ENCODE measurements at regions not wholly inside any gene's neighbourhood (a gene's known extent, or its start where the extent isn't known, plus 50 kb on each side); places are given as distances from the start of the nearest gene placed in this dataset.

DNA sequence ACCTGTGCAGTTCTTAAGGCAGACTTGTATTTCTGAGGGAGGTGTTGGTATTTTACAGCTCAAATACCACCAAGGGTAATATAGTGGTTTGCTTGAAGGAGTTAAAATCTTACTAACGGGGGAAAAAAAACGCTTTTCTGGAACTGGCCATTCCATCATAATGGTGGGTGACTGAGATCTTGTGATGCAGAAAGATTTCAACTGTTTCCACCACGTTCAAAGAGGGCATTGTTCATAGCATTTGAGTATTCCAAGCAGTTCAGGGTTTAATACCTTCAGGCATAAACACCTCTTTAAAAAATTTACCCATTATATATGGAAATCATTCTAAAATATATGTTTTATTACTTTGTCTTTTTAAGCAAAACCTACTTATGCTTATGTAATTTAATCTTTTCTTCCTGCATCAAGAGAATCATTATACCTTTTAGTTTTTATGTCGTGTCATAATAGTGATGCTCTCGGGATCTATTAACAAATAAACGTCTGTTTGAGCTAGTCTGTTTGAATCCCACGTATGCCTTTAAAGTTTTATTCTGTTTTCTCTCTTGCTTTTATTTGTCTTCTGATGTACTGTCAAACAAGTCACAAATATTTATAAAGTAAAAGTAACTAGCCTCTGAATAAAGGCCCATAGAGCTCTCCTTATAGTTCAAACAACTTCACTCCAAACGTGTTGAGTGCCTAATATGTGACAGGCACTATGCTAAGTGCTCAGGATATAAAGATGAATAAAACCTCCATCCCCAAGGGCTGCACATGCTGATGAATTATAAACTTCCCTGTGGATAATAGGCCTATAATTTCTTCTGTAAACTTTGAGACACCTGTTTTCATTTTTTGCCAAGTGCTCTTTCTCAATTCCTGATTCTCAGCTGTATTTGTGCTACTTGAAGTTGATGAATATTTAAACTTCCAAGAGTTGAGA, 298.8 kb upstream of the FERMT1 start:
- no peaks in the 10 kb centered on the region for H3K4me1 ChIP-seq
- intact Hi-C loops (cut with DNase I) = no loop called here
- no peaks in the 10 kb centered on the region for H3K9me3 ChIP-seq
- no peak overlapping the region for H3K4me3 ChIP-seq
- no peaks in the 10 kb centered on the region for H3K36me3 ChIP-seq
- no peak for DNase-seq (ENCODE audit: extremely low spot score in 2 of 2)
- TF ChIP-seq CTCF (IDR thresholded peaks at IDR 0.05) (no peak), POLR2AphosphoS5 (IDR thresholded peaks at IDR 0.05; ENCODE audit: insufficient read depth in 1 of 2, low read depth in 1 of 2) (no peak), POLR2A (IDR thresholded peaks at IDR 0.05) (no peak)
- H3K27ac ChIP-seq = no peak overlapping the region
- H3K27me3 ChIP-seq = no peaks in the 10 kb centered on the region

DNA sequence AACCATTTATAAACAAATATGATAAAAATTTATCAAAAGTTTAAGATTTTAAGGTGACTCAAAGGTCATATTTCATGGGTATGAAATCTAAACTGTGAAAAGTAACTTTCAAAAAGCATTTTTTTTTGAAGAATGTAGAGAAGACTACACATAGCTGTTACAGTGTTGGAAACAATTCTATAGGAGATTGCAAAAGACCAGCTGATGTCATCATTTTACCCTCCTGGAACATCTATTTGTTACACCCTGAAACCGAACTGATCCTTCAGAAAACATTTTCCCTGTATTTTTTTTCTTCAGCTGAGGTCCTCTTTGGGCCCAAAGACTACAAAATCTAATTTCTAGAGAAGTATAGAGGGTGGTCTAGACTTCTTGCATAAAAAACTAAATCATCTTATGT, 297.5 kb upstream of the FERMT1 start:
- H3K27me3 ChIP-seq = no peaks in the 10 kb centered on the region
- no peaks in the 10 kb centered on the region for H3K9me3 ChIP-seq
- intact Hi-C loops (cut with DNase I) = no loop called here
- H3K4me1 ChIP-seq = no peaks in the 10 kb centered on the region
- H3K27ac ChIP-seq = no peak overlapping the region
- no peak for DNase-seq (ENCODE audit: extremely low spot score in 2 of 2)
- H3K36me3 ChIP-seq = no peaks in the 10 kb centered on the region
- TF ChIP-seq CTCF (IDR thresholded peaks at IDR 0.05) (no peak), POLR2A (IDR thresholded peaks at IDR 0.05) (no peak), POLR2AphosphoS5 (IDR thresholded peaks at IDR 0.05; ENCODE audit: insufficient read depth in 1 of 2, low read depth in 1 of 2) (no peak)
- H3K4me3 ChIP-seq = no peak overlapping the region

DNA sequence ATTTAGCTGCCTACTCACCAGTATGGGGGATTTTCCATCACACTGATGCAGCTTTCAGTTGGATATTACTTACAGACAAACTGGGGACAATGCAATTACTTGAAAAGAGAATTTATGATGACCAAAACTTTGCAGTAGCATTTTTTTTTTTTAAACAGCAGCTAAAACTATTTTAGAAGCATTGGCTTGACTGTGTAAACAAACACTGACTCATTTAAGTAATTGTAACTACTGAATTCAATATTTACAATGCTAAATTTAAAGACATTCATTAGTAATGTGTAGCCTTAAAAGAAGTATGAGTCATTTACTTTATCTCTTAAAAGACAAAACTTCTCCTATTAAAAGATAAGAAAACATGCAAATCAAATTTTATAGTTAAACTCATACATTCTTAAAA, 295.9 kb upstream of the FERMT1 start:
- Histone ChIP-seq H3K4me3 (no peak overlapping the region), H3K27ac (no peak overlapping the region), H3K27me3 (no peaks in the 10 kb centered on the region), H3K9me3 (no peaks in the 10 kb centered on the region), H3K4me1 (no peaks in the 10 kb centered on the region), H3K36me3 (no peaks in the 10 kb centered on the region)
- intact Hi-C loops (cut with DNase I) = no loop called here
- TF ChIP-seq POLR2A (IDR thresholded peaks at IDR 0.05) (no peak), POLR2AphosphoS5 (IDR thresholded peaks at IDR 0.05; ENCODE audit: insufficient read depth in 1 of 2, low read depth in 1 of 2) (no peak), CTCF (IDR thresholded peaks at IDR 0.05) (no peak)
- DNase-seq (ENCODE audit: extremely low spot score in 2 of 2) = no peak

- Histone ChIP-seq H3K4me1 (no peaks in the 10 kb centered on the region), H3K9me3 (no peaks in the 10 kb centered on the region), H3K4me3 (no peak overlapping the region), H3K27me3 (no peaks in the 10 kb centered on the region), H3K27ac (no peak overlapping the region), H3K36me3 (no peaks in the 10 kb centered on the region)
- intact Hi-C loops (cut with DNase I) = no loop called here
- DNase-seq (ENCODE audit: extremely low spot score in 2 of 2) = no peak
- TF ChIP-seq POLR2A (IDR thresholded peaks at IDR 0.05) (no peak), CTCF (IDR thresholded peaks at IDR 0.05) (no peak), POLR2AphosphoS5 (IDR thresholded peaks at IDR 0.05; ENCODE audit: insufficient read depth in 1 of 2, low read depth in 1 of 2) (no peak)
These were observed 293.5 kb upstream of the FERMT1 start for GRCh38 chr20:6416371-6416770.

DNA sequence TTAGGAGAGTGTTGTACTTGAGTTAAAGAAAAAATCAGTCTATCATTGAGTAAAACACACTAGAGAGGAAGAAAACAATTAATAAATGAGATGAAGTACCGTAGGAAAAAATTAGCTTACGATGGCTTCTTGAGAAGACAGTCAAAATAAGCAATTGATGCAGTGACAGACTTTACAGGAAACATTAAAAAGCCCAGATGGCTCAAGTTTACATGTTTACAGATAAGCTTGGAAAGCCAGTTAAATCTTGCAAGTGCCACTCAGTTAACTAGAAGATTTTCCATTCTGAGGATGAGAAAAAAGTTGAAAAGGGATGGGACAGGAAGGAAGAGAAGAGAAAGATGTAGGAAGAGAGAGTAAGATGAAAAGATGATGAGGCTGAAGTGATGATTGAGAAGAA, 288.8 kb upstream of the FERMT1 start:
- no peak overlapping the region for H3K27ac ChIP-seq
- intact Hi-C loops (cut with DNase I) = no loop called here
- TF ChIP-seq POLR2AphosphoS5 (IDR thresholded peaks at IDR 0.05; ENCODE audit: insufficient read depth in 1 of 2, low read depth in 1 of 2) (no peak), CTCF (IDR thresholded peaks at IDR 0.05) (no peak), POLR2A (IDR thresholded peaks at IDR 0.05) (no peak)
- H3K4me1 ChIP-seq = no peaks in the 10 kb centered on the region
- H3K36me3 ChIP-seq = no peaks in the 10 kb centered on the region
- no peaks in the 10 kb centered on the region for H3K9me3 ChIP-seq
- no peaks in the 10 kb centered on the region for H3K27me3 ChIP-seq
- H3K4me3 ChIP-seq = no peak overlapping the region
- DNase-seq (ENCODE audit: extremely low spot score in 2 of 2) = no peak

Data from vagina (tissue), 2 donors.